HEK293 (cell line): ENCODE measurements at regions not wholly inside any gene's neighbourhood (a gene's known extent, or its start where the extent isn't known, plus 50 kb on each side); places are given as distances from the start of the nearest gene placed in this dataset.
"Not testable (repeated sequence)": the region's sequence is repeated elsewhere in the genome, so short reads cannot be mapped to it uniquely, and the experiment has no call there.

Experiments used
- REPIN1 ChIP-seq: fragments of 450-650 bp; formaldehyde crosslinking; IDR thresholded peaks from 2 replicates; pipeline ENCODE4 v1.5.1; 2017; ENCODE audit warnings: missing biosample characterization, missing genetic modification characterization, low read depth
- ZNF202 ChIP-seq: fragments of 450-650 bp; formaldehyde crosslinking; IDR thresholded peaks from 2 replicates; pipeline ENCODE4 v1.5.1; 2016; ENCODE audit warnings: missing biosample characterization, missing genetic modification characterization, borderline replicate concordance
- ZNF558 ChIP-seq: fragments of 450-650 bp; formaldehyde crosslinking; IDR thresholded peaks from 2 replicates; pipeline ENCODE4 v1.5.1; 2016; ENCODE audit warnings: missing biosample characterization, missing genetic modification characterization
- ZNF792 ChIP-seq: fragments of 450-650 bp; formaldehyde crosslinking; IDR thresholded peaks from 2 replicates; pipeline ENCODE4 v1.5.1; 2016; ENCODE audit warnings: missing biosample characterization, missing genetic modification characterization
- TF ChIP-seq, protein P1 (sequence below): fragments of 450-650 bp; formaldehyde crosslinking; IDR thresholded peaks from 2 replicates; pipeline ENCODE4 v1.5.1; 2016; ENCODE audit warnings: missing biosample characterization, missing genetic modification characterization
- TF ChIP-seq, protein P2 (sequence below): fragments of 450-650 bp; formaldehyde crosslinking; IDR thresholded peaks from 2 replicates; pipeline ENCODE4 v1.5.1; 2016; ENCODE audit warnings: missing biosample characterization, missing genetic modification characterization
- TF ChIP-seq, protein P3 (sequence below): fragments of 450-650 bp; formaldehyde crosslinking; IDR thresholded peaks from 2 replicates; pipeline ENCODE4 v1.5.1; 2016; ENCODE audit warnings: missing biosample characterization, missing genetic modification characterization

DNA sequence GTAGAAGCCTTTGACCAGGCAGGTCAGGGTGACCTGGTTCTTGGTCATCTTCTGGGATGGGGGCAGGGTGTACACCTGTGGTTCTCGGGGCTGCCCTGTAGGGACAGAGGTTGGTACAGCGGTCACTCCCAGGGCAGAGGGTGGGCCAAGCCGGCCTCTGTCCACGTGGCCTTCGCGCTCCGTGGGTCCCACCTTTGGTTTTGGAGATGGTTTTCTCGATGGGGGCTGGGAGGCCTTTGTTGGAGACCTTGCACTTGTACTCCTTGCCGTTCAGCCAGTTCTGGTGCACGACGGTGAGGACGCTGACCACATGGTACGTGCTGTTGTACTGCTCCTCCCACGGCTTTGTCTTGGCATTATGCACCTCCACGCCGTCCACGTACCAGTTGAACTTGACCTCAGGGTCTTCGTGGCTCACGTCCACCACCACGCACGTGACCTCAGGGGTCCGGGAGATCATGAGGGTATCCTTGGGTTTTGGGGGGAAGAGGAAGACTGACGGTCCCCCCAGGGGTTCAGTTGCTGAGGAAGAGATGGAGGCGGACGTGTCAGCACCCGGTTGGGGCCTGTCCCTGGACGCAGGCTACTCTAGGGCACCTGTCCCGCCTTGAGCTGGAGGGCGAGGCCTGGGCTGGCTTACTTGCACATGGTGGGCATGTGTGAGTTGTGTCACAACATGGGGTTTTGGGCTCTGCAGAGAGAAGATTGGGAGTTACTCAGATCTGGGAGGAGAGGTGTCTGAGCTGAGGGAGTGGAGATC lies 142.3 kb downstream of the TMEM121 start:
- TF ChIP-seq ZNF792, REPIN1, ZNF558, ZNF202 (tag by site-specific recombination): not testable (repeated sequence)
- TF ChIP-seq, protein P1, sequence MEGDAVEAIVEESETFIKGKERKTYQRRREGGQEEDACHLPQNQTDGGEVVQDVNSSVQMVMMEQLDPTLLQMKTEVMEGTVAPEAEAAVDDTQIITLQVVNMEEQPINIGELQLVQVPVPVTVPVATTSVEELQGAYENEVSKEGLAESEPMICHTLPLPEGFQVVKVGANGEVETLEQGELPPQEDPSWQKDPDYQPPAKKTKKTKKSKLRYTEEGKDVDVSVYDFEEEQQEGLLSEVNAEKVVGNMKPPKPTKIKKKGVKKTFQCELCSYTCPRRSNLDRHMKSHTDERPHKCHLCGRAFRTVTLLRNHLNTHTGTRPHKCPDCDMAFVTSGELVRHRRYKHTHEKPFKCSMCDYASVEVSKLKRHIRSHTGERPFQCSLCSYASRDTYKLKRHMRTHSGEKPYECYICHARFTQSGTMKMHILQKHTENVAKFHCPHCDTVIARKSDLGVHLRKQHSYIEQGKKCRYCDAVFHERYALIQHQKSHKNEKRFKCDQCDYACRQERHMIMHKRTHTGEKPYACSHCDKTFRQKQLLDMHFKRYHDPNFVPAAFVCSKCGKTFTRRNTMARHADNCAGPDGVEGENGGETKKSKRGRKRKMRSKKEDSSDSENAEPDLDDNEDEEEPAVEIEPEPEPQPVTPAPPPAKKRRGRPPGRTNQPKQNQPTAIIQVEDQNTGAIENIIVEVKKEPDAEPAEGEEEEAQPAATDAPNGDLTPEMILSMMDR (tag by site-specific recombination), result not testable (repeated sequence)
- TF ChIP-seq, protein P2, sequence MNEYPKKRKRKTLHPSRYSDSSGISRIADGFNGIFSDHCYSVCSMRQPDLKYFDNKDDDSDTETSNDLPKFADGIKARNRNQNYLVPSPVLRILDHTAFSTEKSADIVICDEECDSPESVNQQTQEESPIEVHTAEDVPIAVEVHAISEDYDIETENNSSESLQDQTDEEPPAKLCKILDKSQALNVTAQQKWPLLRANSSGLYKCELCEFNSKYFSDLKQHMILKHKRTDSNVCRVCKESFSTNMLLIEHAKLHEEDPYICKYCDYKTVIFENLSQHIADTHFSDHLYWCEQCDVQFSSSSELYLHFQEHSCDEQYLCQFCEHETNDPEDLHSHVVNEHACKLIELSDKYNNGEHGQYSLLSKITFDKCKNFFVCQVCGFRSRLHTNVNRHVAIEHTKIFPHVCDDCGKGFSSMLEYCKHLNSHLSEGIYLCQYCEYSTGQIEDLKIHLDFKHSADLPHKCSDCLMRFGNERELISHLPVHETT (tag by site-specific recombination), result not testable (repeated sequence)
- TF ChIP-seq, protein P3, sequence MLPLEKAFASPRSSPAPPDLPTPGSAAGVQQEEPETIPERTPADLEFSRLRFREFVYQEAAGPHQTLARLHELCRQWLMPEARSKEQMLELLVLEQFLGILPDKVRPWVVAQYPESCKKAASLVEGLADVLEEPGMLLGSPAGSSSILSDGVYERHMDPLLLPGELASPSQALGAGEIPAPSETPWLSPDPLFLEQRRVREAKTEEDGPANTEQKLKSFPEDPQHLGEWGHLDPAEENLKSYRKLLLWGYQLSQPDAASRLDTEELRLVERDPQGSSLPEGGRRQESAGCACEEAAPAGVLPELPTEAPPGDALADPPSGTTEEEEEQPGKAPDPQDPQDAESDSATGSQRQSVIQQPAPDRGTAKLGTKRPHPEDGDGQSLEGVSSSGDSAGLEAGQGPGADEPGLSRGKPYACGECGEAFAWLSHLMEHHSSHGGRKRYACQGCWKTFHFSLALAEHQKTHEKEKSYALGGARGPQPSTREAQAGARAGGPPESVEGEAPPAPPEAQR (tag by site-specific recombination), result not testable (repeated sequence)
